Thyroid gland (tissue), 4 donors: ENCODE measurements at regions not wholly inside any gene's neighbourhood (a gene's known extent, or its start where the extent isn't known, plus 50 kb on each side); places are given as distances from the start of the nearest gene placed in this dataset.

ENCODE experiments used
- DNase-seq, 2 donors: peaks; one replicate each; pipeline ENCODE4 v3.0.0-alpha.2; 2019
- H3K27ac ChIP-seq, 3 donors: fragments of 200-600 bp; sonication (generic); 1 replicate in 2 of 3; 2 replicates in 1 of 3; pipeline ENCODE4 v1.5.1; 2016 to 2019; ENCODE audit warnings: mild to moderate bottlenecking in 1 of 3, moderate library complexity in 1 of 3
- H3K27me3 ChIP-seq: fragments of 200-600 bp; sonication (generic); one replicate; pipeline ENCODE4 v1.5.1; 2019
- H3K36me3 ChIP-seq, 2 donors: fragments of 200-600 bp; sonication (generic); one replicate each; pipeline ENCODE4 v1.5.1; 2016 to 2019
- H3K4me1 ChIP-seq, 2 donors: fragments of 200-600 bp; sonication (generic); one replicate each; pipeline ENCODE4 v1.5.1; 2017 to 2019
- H3K4me3 ChIP-seq, 3 donors: fragments of 200-600 bp; sonication (generic); replicated peaks in 1 of 3; 1 replicate in 2 of 3; 2 replicates in 1 of 3; pipeline ENCODE4 v1.5.1; 2016; ENCODE audit warnings: mild to moderate bottlenecking in 1 of 3
- H3K9me3 ChIP-seq: fragments of 200-600 bp; sonication (generic); one replicate; pipeline ENCODE4 v1.5.1; 2017
- CTCF ChIP-seq, 6 experiments: fragments of 200-600 bp in 3 of 6; fragments of 450-650 bp in 3 of 6; sonication (generic) in 3 of 6; IDR thresholded peaks; one replicate each; pipeline ENCODE4 v1.5.1; 2016 to 2019; ENCODE audit warnings: antibody characterized with exemption in 6 of 6, mild to moderate bottlenecking in 2 of 6, inconsistent platforms in 1 of 6, moderate library complexity in 1 of 6
- POLR2A ChIP-seq, 2 donors: fragments of 450-650 bp; IDR thresholded peaks; one replicate each; pipeline ENCODE4 v1.6.1; 2017; ENCODE audit warnings: antibody characterized with exemption in 2 of 2, mild to moderate bottlenecking in 2 of 2, moderate library complexity in 1 of 2
- WGBS, 2 donors: methylation state at CpG; one replicate each; pipeline ENCODE4 v1.1.5; 2017; 5-methylcytosine and 5-hydroxymethylcytosine counted together
- intact Hi-C: fragments of 100-400 bp; cut with DNase I; formaldehyde crosslinking; loops from one replicate; pipeline ENCODE4 v1.15.1; 2023

GRCh38 chr16:51666821-51667220 lies 515.8 kb upstream of the SALL1 start:
- Histone ChIP-seq H3K9me3 (no peaks in the 10 kb centered on the region), H3K27me3 (no peaks in the 10 kb centered on the region), H3K4me1 (no peaks in the 10 kb centered on the region), H3K4me3 (no peak overlapping the region), H3K27ac (no peak overlapping the region), H3K36me3 (no peaks in the 10 kb centered on the region)
- intact Hi-C loops: no loop called here
- TF ChIP-seq CTCF (IDR thresholded peaks at IDR 0.05) (no peak), POLR2A (IDR thresholded peaks at IDR 0.05) (no peak)
- 65 to 80% methylated on average over 6 of the region's 6 CpGs for WGBS, 2 donors
- no peak for DNase-seq

- intact Hi-C loops: no loop called here
- TF ChIP-seq CTCF (IDR thresholded peaks at IDR 0.05): no peak
- no peak for TF ChIP-seq POLR2A (IDR thresholded peaks at IDR 0.05)
- Histone ChIP-seq H3K9me3 (no peaks in the 10 kb centered on the region), H3K36me3 (no peaks in the 10 kb centered on the region), H3K27ac (no peak overlapping the region), H3K4me1 (no peaks in the 10 kb centered on the region), H3K4me3 (no peak overlapping the region), H3K27me3 (no peaks in the 10 kb centered on the region)
- no peak for DNase-seq
- WGBS, 2 donors: 82 to 86% methylated on average over 6 of the region's 6 CpGs
Observed at GRCh38 chr16:51666074-51666473, 515.0 kb upstream of the SALL1 start.

GRCh38 chr16:51665436-51665998 lies 514.4 kb upstream of the SALL1 start:
- Histone ChIP-seq H3K9me3 (no peaks in the 10 kb centered on the region), H3K4me3 (no peak overlapping the region), H3K27me3 (no peaks in the 10 kb centered on the region), H3K27ac (no peak overlapping the region), H3K36me3 (no peaks in the 10 kb centered on the region), H3K4me1 (no peaks in the 10 kb centered on the region)
- 90 to 96% methylated on average over 7 of the region's 7 CpGs for WGBS, 2 donors
- no peak for TF ChIP-seq POLR2A (IDR thresholded peaks at IDR 0.05)
- TF ChIP-seq CTCF (IDR thresholded peaks at IDR 0.05): no peak
- no peak for DNase-seq
- intact Hi-C loops: no loop called here

- no peaks in the 10 kb centered on the region for H3K36me3 ChIP-seq
- peaks cover 0 to 9% of the 10 kb centered on the region in 2 donors for H3K4me1 ChIP-seq
- DNase-seq: no peak
- H3K9me3 ChIP-seq: no peaks in the 10 kb centered on the region
- no peak overlapping the region for H3K4me3 ChIP-seq
- WGBS, 2 donors: 81 to 91% methylated on average over 8 of the region's 8 CpGs
- H3K27ac ChIP-seq: no peak overlapping the region
- no peak for TF ChIP-seq CTCF (IDR thresholded peaks at IDR 0.05)
- TF ChIP-seq POLR2A (IDR thresholded peaks at IDR 0.05): no peak
- intact Hi-C loops: no loop called here
- H3K27me3 ChIP-seq: no peaks in the 10 kb centered on the region
Observed at GRCh38 chr16:51658531-51658930, 507.5 kb upstream of the SALL1 start.

- WGBS, 2 donors: 8 to 13% methylated on average over 4 of the region's 4 CpGs
- no peaks in the 10 kb centered on the region for H3K9me3 ChIP-seq
- H3K27me3 ChIP-seq: no peaks in the 10 kb centered on the region
- no peak overlapping the region for H3K27ac ChIP-seq
- no peaks in the 10 kb centered on the region for H3K36me3 ChIP-seq
- TF ChIP-seq POLR2A (IDR thresholded peaks at IDR 0.05) (no peak), CTCF (IDR thresholded peaks at IDR 0.05) (no peak)
- DNase-seq: peak; percentile 74 to 75
- intact Hi-C loops: no loop called here
- H3K4me1 ChIP-seq: peaks cover 0 to 9% of the 10 kb centered on the region in 2 donors
- H3K4me3 ChIP-seq: no peak overlapping the region
Observed at GRCh38 chr16:51657848-51658247, 506.8 kb upstream of the SALL1 start.
